HEK293T (cell line): ENCODE measurements at regions not wholly inside any gene's neighbourhood (a gene's known extent, or its start where the extent isn't known, plus 50 kb on each side); places are given as distances from the start of the nearest gene placed in this dataset.

Experiments used
- ARNT ChIP-seq: fragments of 450-650 bp; IDR thresholded peaks from 2 replicates; pipeline ENCODE4 v1.6.1; 2017; ENCODE audit warnings: mild to moderate bottlenecking
- FOXA1 ChIP-seq: fragments of 450-650 bp; IDR thresholded peaks from 2 replicates; pipeline ENCODE4 v1.6.1; 2016; ENCODE audit warnings: mild to moderate bottlenecking
- FOXM1 ChIP-seq: fragments of 450-650 bp; IDR thresholded peaks from 2 replicates; pipeline ENCODE4 v1.6.1; 2017; ENCODE audit warnings: mild to moderate bottlenecking, borderline replicate concordance
- HDGF ChIP-seq: fragments of 450-650 bp; IDR thresholded peaks from 2 replicates; pipeline ENCODE4 v1.6.1; 2017; ENCODE audit warnings: antibody characterized with exemption, borderline replicate concordance
- ZNF384 ChIP-seq: fragments of 450-650 bp; IDR thresholded peaks from 2 replicates; pipeline ENCODE4 v1.6.1; 2016
- TF ChIP-seq, protein P1 (sequence below): fragments of 450-650 bp; IDR thresholded peaks from 2 replicates; pipeline ENCODE4 v1.6.1; 2016

DNA sequence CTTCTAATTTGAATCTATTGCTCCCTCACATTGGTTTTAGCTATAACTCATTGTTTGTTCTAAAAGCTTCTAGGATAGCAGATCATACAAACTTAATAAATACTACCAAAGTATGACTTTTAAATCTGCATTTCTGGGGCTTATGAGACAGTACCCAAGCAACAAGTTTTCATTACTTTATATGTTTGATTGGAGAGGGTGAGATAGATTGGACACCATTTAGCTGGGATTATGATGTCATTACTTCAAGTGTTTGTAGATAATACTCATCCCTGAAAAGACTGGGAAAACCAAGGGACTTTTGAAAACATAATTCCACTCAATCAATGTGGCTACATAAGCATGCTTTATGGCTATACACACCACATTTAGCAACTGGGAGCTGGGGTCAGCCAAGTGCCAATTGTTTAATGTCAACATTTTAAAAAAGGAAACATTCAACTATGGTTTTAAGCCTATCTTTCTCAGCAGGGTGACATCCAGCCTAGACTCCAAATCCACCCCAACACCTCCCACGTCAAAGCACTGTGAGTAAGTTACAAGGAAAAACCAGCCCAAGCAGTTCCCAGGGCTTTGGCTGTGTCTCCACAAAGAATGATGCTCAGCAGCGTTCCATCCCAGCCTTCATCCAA is 119.9 kb downstream of the ETAA1 start:
- TF ChIP-seq ZNF384 (no peak), ARNT (no peak), HDGF (no peak), FOXM1 (no peak), FOXA1 (no peak)
- TF ChIP-seq, protein P1, sequence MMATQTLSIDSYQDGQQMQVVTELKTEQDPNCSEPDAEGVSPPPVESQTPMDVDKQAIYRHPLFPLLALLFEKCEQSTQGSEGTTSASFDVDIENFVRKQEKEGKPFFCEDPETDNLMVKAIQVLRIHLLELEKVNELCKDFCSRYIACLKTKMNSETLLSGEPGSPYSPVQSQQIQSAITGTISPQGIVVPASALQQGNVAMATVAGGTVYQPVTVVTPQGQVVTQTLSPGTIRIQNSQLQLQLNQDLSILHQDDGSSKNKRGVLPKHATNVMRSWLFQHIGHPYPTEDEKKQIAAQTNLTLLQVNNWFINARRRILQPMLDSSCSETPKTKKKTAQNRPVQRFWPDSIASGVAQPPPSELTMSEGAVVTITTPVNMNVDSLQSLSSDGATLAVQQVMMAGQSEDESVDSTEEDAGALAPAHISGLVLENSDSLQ, result no peak
